Panc1 (cell line): ENCODE measurements at regions not wholly inside any gene's neighbourhood (a gene's known extent, or its start where the extent isn't known, plus 50 kb on each side); places are given as distances from the start of the nearest gene placed in this dataset.

Experiments used
- ATAC-seq: fragments of 200-7000 bp; cut with Tn5 transposase; 2 replicates; pipeline ENCODE4 v1.9.1; 2020; ENCODE audit warnings: mild to moderate bottlenecking, moderate library complexity
- BruUV-seq: library from RNA; stranded (reverse); fragments of 400-500 nt; replicated peaks from 2 replicates; lab custom pipeline; 2021; lab: Mats Ljungman, UMichigan
- CTCF ChIA-PET: fragments of 300-600 bp; sonication (Branson Sonifier 250); formaldehyde crosslinking; loops from one replicate; lab custom pipeline; 2022; ENCODE audit warnings: antibody characterized with exemption; lab: Charles Lee
- POLR2A ChIA-PET: fragments of 300-600 bp; sonication (Branson Sonifier 250); formaldehyde crosslinking; loops from one replicate; lab custom pipeline; 2022; ENCODE audit warnings: antibody characterized with exemption; lab: Charles Lee
- DNase-seq: peaks from one replicate; pipeline ENCODE4 v3.0.0-alpha.2; 2010; ENCODE audit warnings: low read depth, low spot score
- H3K27ac ChIP-seq: 2 replicates; pipeline ENCODE4 v1.5.1; 2011; ENCODE audit warnings: mild to moderate bottlenecking, low read length, inconsistent platforms
- H3K27me3 ChIP-seq: fragments of 200-500 bp; sonication (Bioruptor generic); 2 replicates; pipeline ENCODE4 v1.6.0; 2014; ENCODE audit warnings: low read length, inconsistent platforms; ENCODE audit not compliant: control insufficient read depth, insufficient read depth
- H3K36me3 ChIP-seq: fragments of 200-500 bp; sonication (Bioruptor generic); 2 replicates; pipeline ENCODE4 v1.5.1; 2014; ENCODE audit warnings: inconsistent platforms, mild to moderate bottlenecking, low read length, moderate library complexity; ENCODE audit not compliant: control insufficient read depth, insufficient read depth
- H3K4me1 ChIP-seq: 2 replicates; pipeline ENCODE4 v1.5.1; 2011; ENCODE audit warnings: inconsistent platforms, mild to moderate bottlenecking, low read length, moderate library complexity; ENCODE audit not compliant: control insufficient read depth, insufficient read depth
- H3K4me3 ChIP-seq, 2 experiments: 2 replicates each; pipeline ENCODE4 v1.5.1; 2011 to 2012; ENCODE audit warnings: low read depth in 2 of 2, low read length in 2 of 2, mild to moderate bottlenecking in 2 of 2, inconsistent platforms in 1 of 2, moderate library complexity in 1 of 2
- H3K9me3 ChIP-seq: fragments of 200-500 bp; sonication (Bioruptor generic); 2 replicates; pipeline ENCODE4 v1.5.1; 2014; ENCODE audit warnings: low read depth, mild to moderate bottlenecking, inconsistent platforms, low read length, moderate library complexity; ENCODE audit not compliant: control insufficient read depth, insufficient read depth
- POLR2AphosphoS5 ChIP-seq: IDR thresholded peaks from 2 replicates; pipeline ENCODE4 v1.6.1; 2012; ENCODE audit warnings: mild to moderate bottlenecking, low read depth, low read length, moderate library complexity
- SIN3A ChIP-seq: IDR thresholded peaks from 2 replicates; pipeline ENCODE4 v1.6.1; 2012; ENCODE audit warnings: low read depth, mild to moderate bottlenecking, low read length, moderate library complexity, borderline replicate concordance; ENCODE audit not compliant: insufficient read depth
- TCF7L2 ChIP-seq: IDR thresholded peaks from 2 replicates; pipeline ENCODE4 v1.6.1; 2011; ENCODE audit warnings: mild to moderate bottlenecking, low read depth, low read length, inconsistent platforms
- in situ Hi-C: cut with HindIII; loops from 2 replicates; pipeline ENCODE4 v1.10.0; 2016; ENCODE audit warnings: low sequenced_read_pairs, low pct_unique_long_range_greater_than_20kb
- intact Hi-C: fragments of 100-400 bp; cut with micrococcal nuclease; formaldehyde crosslinking; loops from one replicate; pipeline ENCODE4 v1.10.0; 2022; ENCODE audit not compliant: unreplicated experiment
- TF ChIP-seq, protein P1 (sequence below), 2 experiments: IDR thresholded peaks; 2 replicates each; pipeline ENCODE4 v1.6.1; 2011 to 2012; ENCODE audit warnings: low read depth in 2 of 2, control low read depth in 1 of 2, low read length in 1 of 2, mild to moderate bottlenecking in 1 of 2, moderate library complexity in 1 of 2; ENCODE audit not compliant: insufficient read depth in 1 of 2
- TF ChIP-seq, protein P2 (sequence below): fragments of 450-650 bp; IDR thresholded peaks from 2 replicates; pipeline ENCODE4 v1.5.1; 2017; ENCODE audit warnings: mild to moderate bottlenecking

DNA sequence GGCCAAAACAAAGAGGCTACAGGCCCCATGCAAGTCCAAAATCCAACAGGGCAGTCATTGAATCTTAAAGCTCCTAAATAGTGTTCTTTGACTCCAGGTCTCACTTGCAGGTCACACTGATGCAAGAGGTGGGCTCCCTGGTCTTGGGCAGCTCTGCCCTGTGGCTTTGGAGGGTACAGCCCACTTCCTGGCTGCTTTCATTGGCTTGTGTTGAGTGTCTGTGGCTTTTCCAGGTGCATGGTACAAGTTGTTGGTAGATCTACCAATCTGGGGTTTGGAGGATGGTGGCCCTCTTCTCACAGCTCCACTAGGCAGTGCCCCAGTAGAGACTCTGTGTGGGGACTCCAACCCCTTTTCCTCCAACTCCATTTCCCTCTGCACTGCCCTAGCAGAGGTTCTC lies 115.8 kb upstream of the ALKAL2 start:
- CTCF ChIA-PET, result no interaction called here
- Histone ChIP-seq H3K9me3 (no peaks in the 10 kb centered on the region), H3K27me3 (no peaks in the 10 kb centered on the region), H3K27ac (no peak overlapping the region), H3K4me1 (no peaks in the 10 kb centered on the region), H3K4me3 (no peak overlapping the region), H3K36me3 (no peaks in the 10 kb centered on the region)
- no peak for TF ChIP-seq SIN3A
- TF ChIP-seq, protein P1, sequence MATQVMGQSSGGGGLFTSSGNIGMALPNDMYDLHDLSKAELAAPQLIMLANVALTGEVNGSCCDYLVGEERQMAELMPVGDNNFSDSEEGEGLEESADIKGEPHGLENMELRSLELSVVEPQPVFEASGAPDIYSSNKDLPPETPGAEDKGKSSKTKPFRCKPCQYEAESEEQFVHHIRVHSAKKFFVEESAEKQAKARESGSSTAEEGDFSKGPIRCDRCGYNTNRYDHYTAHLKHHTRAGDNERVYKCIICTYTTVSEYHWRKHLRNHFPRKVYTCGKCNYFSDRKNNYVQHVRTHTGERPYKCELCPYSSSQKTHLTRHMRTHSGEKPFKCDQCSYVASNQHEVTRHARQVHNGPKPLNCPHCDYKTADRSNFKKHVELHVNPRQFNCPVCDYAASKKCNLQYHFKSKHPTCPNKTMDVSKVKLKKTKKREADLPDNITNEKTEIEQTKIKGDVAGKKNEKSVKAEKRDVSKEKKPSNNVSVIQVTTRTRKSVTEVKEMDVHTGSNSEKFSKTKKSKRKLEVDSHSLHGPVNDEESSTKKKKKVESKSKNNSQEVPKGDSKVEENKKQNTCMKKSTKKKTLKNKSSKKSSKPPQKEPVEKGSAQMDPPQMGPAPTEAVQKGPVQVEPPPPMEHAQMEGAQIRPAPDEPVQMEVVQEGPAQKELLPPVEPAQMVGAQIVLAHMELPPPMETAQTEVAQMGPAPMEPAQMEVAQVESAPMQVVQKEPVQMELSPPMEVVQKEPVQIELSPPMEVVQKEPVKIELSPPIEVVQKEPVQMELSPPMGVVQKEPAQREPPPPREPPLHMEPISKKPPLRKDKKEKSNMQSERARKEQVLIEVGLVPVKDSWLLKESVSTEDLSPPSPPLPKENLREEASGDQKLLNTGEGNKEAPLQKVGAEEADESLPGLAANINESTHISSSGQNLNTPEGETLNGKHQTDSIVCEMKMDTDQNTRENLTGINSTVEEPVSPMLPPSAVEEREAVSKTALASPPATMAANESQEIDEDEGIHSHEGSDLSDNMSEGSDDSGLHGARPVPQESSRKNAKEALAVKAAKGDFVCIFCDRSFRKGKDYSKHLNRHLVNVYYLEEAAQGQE (IDR thresholded peaks at IDR 0.05; ENCODE audit: insufficient read depth in 1 of 2, low read depth in 2 of 2, low read length in 1 of 2), result no peak
- TF ChIP-seq POLR2AphosphoS5, result no peak
- TF ChIP-seq, protein P2, sequence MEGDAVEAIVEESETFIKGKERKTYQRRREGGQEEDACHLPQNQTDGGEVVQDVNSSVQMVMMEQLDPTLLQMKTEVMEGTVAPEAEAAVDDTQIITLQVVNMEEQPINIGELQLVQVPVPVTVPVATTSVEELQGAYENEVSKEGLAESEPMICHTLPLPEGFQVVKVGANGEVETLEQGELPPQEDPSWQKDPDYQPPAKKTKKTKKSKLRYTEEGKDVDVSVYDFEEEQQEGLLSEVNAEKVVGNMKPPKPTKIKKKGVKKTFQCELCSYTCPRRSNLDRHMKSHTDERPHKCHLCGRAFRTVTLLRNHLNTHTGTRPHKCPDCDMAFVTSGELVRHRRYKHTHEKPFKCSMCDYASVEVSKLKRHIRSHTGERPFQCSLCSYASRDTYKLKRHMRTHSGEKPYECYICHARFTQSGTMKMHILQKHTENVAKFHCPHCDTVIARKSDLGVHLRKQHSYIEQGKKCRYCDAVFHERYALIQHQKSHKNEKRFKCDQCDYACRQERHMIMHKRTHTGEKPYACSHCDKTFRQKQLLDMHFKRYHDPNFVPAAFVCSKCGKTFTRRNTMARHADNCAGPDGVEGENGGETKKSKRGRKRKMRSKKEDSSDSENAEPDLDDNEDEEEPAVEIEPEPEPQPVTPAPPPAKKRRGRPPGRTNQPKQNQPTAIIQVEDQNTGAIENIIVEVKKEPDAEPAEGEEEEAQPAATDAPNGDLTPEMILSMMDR, result no peak
- TF ChIP-seq TCF7L2, result no peak
- POLR2A ChIA-PET, result no interaction called here
- intact Hi-C loops (no loop called here), in situ Hi-C loops (no loop called here)
- DNase-seq (no peak), ATAC-seq (no peak)
- no TSS peak for BruUV-seq

DNA sequence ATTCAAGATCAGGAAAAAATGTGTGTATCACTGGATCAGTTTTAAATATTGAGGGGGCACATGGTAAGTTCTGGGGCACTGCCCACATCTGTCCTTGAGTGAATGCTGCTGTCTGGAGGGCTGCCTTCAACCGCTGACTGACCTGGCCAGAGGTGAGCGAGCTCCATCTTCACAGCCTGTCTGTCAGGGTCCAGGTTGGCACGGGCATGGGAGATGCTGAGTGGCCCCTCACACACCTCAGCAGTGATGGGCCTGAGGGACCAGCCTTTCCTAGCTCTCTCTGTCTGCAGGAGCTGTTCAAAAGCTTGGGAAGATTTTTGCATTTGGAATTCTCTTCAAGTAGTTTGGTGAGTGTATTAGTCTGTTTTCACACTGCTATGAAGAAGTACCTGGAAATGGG lies 114.8 kb upstream of the ALKAL2 start:
- Histone ChIP-seq H3K27ac (no peak overlapping the region), H3K27me3 (no peaks in the 10 kb centered on the region), H3K36me3 (no peaks in the 10 kb centered on the region), H3K9me3 (no peaks in the 10 kb centered on the region), H3K4me1 (no peaks in the 10 kb centered on the region), H3K4me3 (no peak overlapping the region)
- intact Hi-C loops (no loop called here), in situ Hi-C loops (no loop called here)
- ChIA-PET CTCF (no interaction called here), POLR2A (no interaction called here)
- ATAC-seq, result no peak
- DNase-seq, result no peak
- TF ChIP-seq TCF7L2, result no peak
- no peak for TF ChIP-seq SIN3A
- no TSS peak for BruUV-seq

DNA sequence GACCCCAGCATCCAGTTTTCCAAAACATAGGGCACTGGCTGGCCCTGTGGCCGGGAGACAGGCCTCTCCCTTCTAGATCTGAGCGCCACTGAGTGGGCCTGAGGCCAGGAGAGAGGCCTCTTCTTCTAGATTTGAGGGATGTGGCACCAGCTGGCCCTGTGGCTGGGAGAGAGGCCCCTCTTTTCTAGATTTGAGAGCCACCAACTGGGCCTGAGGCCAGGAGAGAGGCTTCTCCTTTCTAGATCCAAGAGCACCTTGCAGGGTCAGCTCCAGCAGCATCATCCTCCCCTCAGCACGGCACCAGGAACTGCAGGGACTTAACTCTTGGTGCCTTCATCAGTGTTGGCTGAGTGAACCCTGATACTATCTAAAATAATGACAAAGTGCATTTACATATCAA lies 114.3 kb upstream of the ALKAL2 start:
- in situ Hi-C loops, result no loop called here
- no peak overlapping the region for H3K27ac ChIP-seq
- no peak for DNase-seq
- H3K9me3 ChIP-seq, result no peaks in the 10 kb centered on the region
- H3K27me3 ChIP-seq, result no peaks in the 10 kb centered on the region
- ATAC-seq, result no peak
- ChIA-PET POLR2A (no interaction called here), CTCF (no interaction called here)
- TF ChIP-seq, protein P2, result no peak
- no peak for TF ChIP-seq SIN3A
- TF ChIP-seq POLR2AphosphoS5, result no peak
- TF ChIP-seq, protein P1 (IDR thresholded peaks at IDR 0.05; ENCODE audit: insufficient read depth in 1 of 2, low read depth in 2 of 2, low read length in 1 of 2), result no peak
- TF ChIP-seq TCF7L2, result no peak
- H3K4me3 ChIP-seq, result no peak overlapping the region
- H3K4me1 ChIP-seq, result no peaks in the 10 kb centered on the region
- BruUV-seq, result no TSS peak
- intact Hi-C loops, result no loop called here
- no peaks in the 10 kb centered on the region for H3K36me3 ChIP-seq
